ENCODE measurements at regions not wholly inside any gene's neighbourhood (a gene's known extent, or its start where the extent isn't known, plus 50 kb on each side); places are given as distances from the start of the nearest gene placed in this dataset.

GRCh38 chr6:23454080-23454976 is 671.7 kb upstream of the NRSN1 start:
- Histone ChIP-seq H3K27ac (ENCODE audit: low read length) (peak overlapping the region; percentile 72), H3K27me3 (ENCODE audit: insufficient read depth, low read depth, low read length) (no peaks in the 10 kb centered on the region), H3K79me2 (replicated peaks; ENCODE audit: insufficient read depth, low read length) (no peaks in the 10 kb centered on the region), H2AFZ (ENCODE audit: low read depth, low read length) (no peak overlapping the region), H3K4me3 (ENCODE audit: low read length) (peak overlapping the region; percentile 21), H3K9me3 (ENCODE audit: low read length) (no peaks in the 10 kb centered on the region), H3K9ac (ENCODE audit: low read length) (peak overlapping the region; percentile 27), H3K9me2 (ENCODE audit: insufficient read depth, low read length) (no peaks in the 10 kb centered on the region), H3K4me2 (ENCODE audit: low read length) (no peak overlapping the region), H4K20me1 (ENCODE audit: insufficient read depth) (no peaks in the 10 kb centered on the region), H3F3A (ENCODE audit: insufficient read depth, low read length, poor library complexity, severe bottlenecking) (peaks cover 3% of the 10 kb centered on the region), H3K36me3 (ENCODE audit: insufficient read depth, low read length) (no peaks in the 10 kb centered on the region)
- peak; percentile 46 for TF ChIP-seq POLR2AphosphoS5 (IDR thresholded peaks at IDR 0.05)
- peak; percentile 86 for TF ChIP-seq EP300 (conservative IDR thresholded peaks at IDR 0.05; ENCODE audit: poor library complexity, severe bottlenecking)
- no peak for TF ChIP-seq CTCF (IDR thresholded peaks at IDR 0.05; ENCODE audit: poor library complexity, severe bottlenecking)
- no peak for TF ChIP-seq MXI1 (conservative IDR thresholded peaks at IDR 0.05; ENCODE audit: poor library complexity, severe bottlenecking)
- TF ChIP-seq REST (IDR thresholded peaks at IDR 0.05; ENCODE audit: borderline replicate concordance): peak; percentile 99
- peak; percentile 34 for TF ChIP-seq SMC3 (conservative IDR thresholded peaks at IDR 0.05; ENCODE audit: poor library complexity)
- TF ChIP-seq RAD21 (conservative IDR thresholded peaks at IDR 0.05): peak; percentile 11
- TF ChIP-seq TAF1 (IDR thresholded peaks at IDR 0.05; ENCODE audit: low read depth): no peak
- no peak for TF ChIP-seq EZH2 (IDR thresholded peaks at IDR 0.05; ENCODE audit: borderline replicate concordance, insufficient read depth, low read length, poor library complexity, severe bottlenecking)

- Histone ChIP-seq H3K9me2 (ENCODE audit: insufficient read depth, low read length) (no peaks in the 10 kb centered on the region), H3K27me3 (ENCODE audit: insufficient read depth, low read depth, low read length) (no peaks in the 10 kb centered on the region), H3K9ac (ENCODE audit: low read length) (no peak overlapping the region), H3K9me3 (ENCODE audit: low read length) (no peaks in the 10 kb centered on the region), H3F3A (ENCODE audit: insufficient read depth, low read length, poor library complexity, severe bottlenecking) (peaks cover 3% of the 10 kb centered on the region), H4K20me1 (ENCODE audit: insufficient read depth) (no peaks in the 10 kb centered on the region), H3K79me2 (replicated peaks; ENCODE audit: insufficient read depth, low read length) (no peaks in the 10 kb centered on the region), H3K36me3 (ENCODE audit: insufficient read depth, low read length) (no peaks in the 10 kb centered on the region), H3K4me3 (ENCODE audit: low read length) (no peak overlapping the region), H3K27ac (ENCODE audit: low read length) (peak overlapping the region; percentile 72), H2AFZ (ENCODE audit: low read depth, low read length) (no peak overlapping the region), H3K4me2 (ENCODE audit: low read length) (no peak overlapping the region)
- TF ChIP-seq REST (IDR thresholded peaks at IDR 0.05; ENCODE audit: borderline replicate concordance) (no peak), CTCF (IDR thresholded peaks at IDR 0.05; ENCODE audit: poor library complexity, severe bottlenecking) (no peak), POLR2AphosphoS5 (IDR thresholded peaks at IDR 0.05) (no peak), RAD21 (conservative IDR thresholded peaks at IDR 0.05) (no peak), EP300 (conservative IDR thresholded peaks at IDR 0.05; ENCODE audit: poor library complexity, severe bottlenecking) (no peak), MXI1 (conservative IDR thresholded peaks at IDR 0.05; ENCODE audit: poor library complexity, severe bottlenecking) (no peak), TAF1 (IDR thresholded peaks at IDR 0.05; ENCODE audit: low read depth) (no peak), SMC3 (conservative IDR thresholded peaks at IDR 0.05; ENCODE audit: poor library complexity) (no peak), EZH2 (IDR thresholded peaks at IDR 0.05; ENCODE audit: borderline replicate concordance, insufficient read depth, low read length, poor library complexity, severe bottlenecking) (no peak)
Measured at GRCh38 chr6:23455754-23456153, 670.3 kb upstream of the NRSN1 start.

Data from neural cell (in vitro differentiated cells).